ENCODE measurements at regions not wholly inside any gene's neighbourhood (a gene's known extent, or its start where the extent isn't known, plus 50 kb on each side); places are given as distances from the start of the nearest gene placed in this dataset.
"Not testable (repeated sequence)": the region's sequence is repeated elsewhere in the genome, so short reads cannot be mapped to it uniquely, and the experiment has no call there.

DNA sequence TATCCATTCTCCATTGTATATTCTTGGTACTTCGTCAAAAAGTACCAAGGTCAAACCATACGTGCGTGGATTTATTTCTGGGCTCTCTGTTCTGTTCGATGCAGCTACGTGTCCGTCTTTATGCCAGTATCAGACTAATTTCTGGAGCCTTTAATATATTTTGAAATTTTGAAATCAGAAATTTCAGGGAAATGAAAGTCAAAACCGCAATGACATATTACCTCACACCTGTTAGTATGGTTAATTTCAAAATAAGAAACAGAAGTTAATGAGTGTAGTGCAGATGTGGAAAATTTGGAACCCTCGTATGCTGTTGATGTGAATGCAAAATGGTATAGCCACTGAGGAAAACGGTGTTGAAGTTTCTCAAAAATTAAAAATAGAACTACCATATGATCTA, 156.1 kb upstream of the TRIB2 start:
- Histone ChIP-seq H3K4me1 (no peaks in the 10 kb centered on the region), H3K4me3 (no peak overlapping the region), H3K9me3 (no peaks in the 10 kb centered on the region), H3K36me3 (ENCODE audit: low read depth, missing control alignments) (no peaks in the 10 kb centered on the region), H3K27me3 (no peaks in the 10 kb centered on the region), H3K27ac (no peak overlapping the region)
- no peak for TF ChIP-seq POLR2A (IDR thresholded peaks at IDR 0.05)
- TF ChIP-seq, protein P1, sequence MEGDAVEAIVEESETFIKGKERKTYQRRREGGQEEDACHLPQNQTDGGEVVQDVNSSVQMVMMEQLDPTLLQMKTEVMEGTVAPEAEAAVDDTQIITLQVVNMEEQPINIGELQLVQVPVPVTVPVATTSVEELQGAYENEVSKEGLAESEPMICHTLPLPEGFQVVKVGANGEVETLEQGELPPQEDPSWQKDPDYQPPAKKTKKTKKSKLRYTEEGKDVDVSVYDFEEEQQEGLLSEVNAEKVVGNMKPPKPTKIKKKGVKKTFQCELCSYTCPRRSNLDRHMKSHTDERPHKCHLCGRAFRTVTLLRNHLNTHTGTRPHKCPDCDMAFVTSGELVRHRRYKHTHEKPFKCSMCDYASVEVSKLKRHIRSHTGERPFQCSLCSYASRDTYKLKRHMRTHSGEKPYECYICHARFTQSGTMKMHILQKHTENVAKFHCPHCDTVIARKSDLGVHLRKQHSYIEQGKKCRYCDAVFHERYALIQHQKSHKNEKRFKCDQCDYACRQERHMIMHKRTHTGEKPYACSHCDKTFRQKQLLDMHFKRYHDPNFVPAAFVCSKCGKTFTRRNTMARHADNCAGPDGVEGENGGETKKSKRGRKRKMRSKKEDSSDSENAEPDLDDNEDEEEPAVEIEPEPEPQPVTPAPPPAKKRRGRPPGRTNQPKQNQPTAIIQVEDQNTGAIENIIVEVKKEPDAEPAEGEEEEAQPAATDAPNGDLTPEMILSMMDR (IDR thresholded peaks at IDR 0.05) = no peak
- intact Hi-C loops (cut with DNase I; ENCODE audit: low total_unique reads) = no loop called here
- WGBS, 2 donors = 88 to 89% methylated on average over 9 of the region's 9 CpGs
- DNase-seq = no peak

DNA sequence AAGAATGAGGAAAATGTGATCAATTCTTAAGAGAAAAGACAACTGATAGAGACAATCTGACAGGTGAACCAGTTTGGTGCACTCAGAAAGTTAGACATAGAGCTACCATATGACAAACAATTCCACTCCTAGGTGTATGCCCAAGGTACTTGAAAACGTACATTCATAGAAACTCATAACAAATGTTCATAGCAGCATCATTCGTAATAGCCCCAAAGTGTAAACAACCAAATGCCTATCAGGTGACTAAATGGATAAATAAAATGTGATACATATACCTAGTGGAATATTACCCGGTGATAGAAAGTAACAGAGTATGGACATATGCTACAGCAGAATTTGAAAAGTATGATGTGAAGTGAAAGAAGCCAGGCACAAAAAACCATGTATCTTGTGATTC, 149.3 kb upstream of the TRIB2 start:
- H3K36me3 ChIP-seq (ENCODE audit: low read depth, missing control alignments) = no peaks in the 10 kb centered on the region
- no peaks in the 10 kb centered on the region for H3K4me1 ChIP-seq
- no peak overlapping the region for H3K4me3 ChIP-seq
- DNase-seq = no peak
- H3K27ac ChIP-seq = no peak overlapping the region
- no peaks in the 10 kb centered on the region for H3K9me3 ChIP-seq
- 93 to 95% methylated on average over 3 of the region's 3 CpGs for WGBS, 2 donors
- H3K27me3 ChIP-seq = no peaks in the 10 kb centered on the region
- TF ChIP-seq POLR2A (IDR thresholded peaks at IDR 0.05) = no peak
- TF ChIP-seq, protein P1 (IDR thresholded peaks at IDR 0.05) = no peak
- intact Hi-C loops (cut with DNase I; ENCODE audit: low total_unique reads) = no loop called here

DNA sequence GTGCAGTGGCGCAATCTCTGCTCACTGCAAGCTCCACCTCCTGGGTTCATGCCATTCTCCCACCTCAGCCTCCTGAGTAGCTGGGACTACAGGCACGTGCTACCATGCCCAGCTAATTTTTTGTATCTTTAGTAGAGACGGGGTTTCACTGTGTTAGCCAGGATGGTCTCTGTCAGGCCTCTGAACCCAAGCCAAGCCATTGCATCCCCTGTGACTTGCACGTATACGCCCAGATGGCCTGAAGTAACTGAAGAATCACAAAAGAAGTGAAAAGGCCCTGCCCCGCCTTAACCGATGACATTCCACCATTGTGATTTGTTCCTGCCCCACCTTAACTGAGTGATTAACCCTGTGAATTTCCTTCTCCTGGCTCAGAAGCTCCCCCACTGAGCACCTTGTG, 147.2 kb upstream of the TRIB2 start:
- H3K36me3 ChIP-seq (ENCODE audit: low read depth, missing control alignments); H3K27me3 ChIP-seq; DNase-seq; H3K4me3 ChIP-seq; intact Hi-C loops (cut with DNase I; ENCODE audit: low total_unique reads); H3K27ac ChIP-seq; H3K4me1 ChIP-seq; H3K9me3 ChIP-seq: not testable (repeated sequence)
- WGBS, 2 donors = 95% methylated on average over 7 of the region's 7 CpGs

DNA sequence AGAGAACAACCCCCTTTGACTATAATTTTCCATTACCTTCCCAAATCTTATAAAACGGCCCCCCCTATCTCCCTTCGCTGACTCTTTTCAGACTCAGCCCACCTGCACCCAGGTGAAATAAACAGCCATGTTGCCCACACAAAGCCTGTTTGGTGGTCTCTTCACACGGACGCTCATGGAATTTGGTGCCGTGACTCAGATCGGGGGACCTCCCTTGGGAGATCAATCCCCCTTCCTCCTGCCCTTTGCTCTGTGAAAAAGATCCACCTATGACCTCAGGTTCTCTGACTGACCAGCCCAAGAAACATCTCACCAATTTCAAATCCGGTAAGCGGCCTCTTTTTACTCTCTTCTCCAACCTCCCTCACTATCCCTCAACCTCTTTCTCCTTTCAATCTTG, 146.8 kb upstream of the TRIB2 start:
- H3K4me3 ChIP-seq; H3K4me1 ChIP-seq; H3K9me3 ChIP-seq; DNase-seq; H3K27me3 ChIP-seq; intact Hi-C loops (cut with DNase I; ENCODE audit: low total_unique reads); H3K36me3 ChIP-seq (ENCODE audit: low read depth, missing control alignments); H3K27ac ChIP-seq: not testable (repeated sequence)
- WGBS, 2 donors = 95 to 99% methylated on average over 6 to 8 of the region's 8 CpGs

DNA sequence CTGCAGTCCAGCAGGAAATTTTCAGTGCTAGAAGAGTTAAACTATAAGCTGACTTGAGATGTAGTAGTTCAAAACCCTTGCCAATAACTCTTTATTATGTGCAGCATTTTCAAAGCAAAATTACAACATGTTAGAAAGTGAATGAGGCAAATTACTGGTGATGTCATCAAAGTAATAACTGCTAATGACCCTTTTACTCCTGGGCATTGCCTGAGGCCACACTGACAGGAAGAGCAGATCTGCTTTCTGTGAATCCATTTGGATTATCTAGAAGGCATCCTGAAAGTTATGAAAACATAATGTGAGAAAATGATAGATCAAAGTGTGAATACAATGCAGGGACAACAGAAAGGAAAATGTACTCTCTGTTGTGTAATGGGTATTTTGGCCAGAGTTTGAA, 139.6 kb upstream of the TRIB2 start:
- Histone ChIP-seq H3K9me3 (no peaks in the 10 kb centered on the region), H3K27me3 (no peaks in the 10 kb centered on the region), H3K4me1 (no peaks in the 10 kb centered on the region), H3K36me3 (ENCODE audit: low read depth, missing control alignments) (no peaks in the 10 kb centered on the region), H3K4me3 (no peak overlapping the region), H3K27ac (no peak overlapping the region)
- DNase-seq = no peak
- intact Hi-C loops (cut with DNase I; ENCODE audit: low total_unique reads) = no loop called here
- no peak for TF ChIP-seq POLR2A (IDR thresholded peaks at IDR 0.05)
- TF ChIP-seq, protein P1 (IDR thresholded peaks at IDR 0.05) = no peak

DNA sequence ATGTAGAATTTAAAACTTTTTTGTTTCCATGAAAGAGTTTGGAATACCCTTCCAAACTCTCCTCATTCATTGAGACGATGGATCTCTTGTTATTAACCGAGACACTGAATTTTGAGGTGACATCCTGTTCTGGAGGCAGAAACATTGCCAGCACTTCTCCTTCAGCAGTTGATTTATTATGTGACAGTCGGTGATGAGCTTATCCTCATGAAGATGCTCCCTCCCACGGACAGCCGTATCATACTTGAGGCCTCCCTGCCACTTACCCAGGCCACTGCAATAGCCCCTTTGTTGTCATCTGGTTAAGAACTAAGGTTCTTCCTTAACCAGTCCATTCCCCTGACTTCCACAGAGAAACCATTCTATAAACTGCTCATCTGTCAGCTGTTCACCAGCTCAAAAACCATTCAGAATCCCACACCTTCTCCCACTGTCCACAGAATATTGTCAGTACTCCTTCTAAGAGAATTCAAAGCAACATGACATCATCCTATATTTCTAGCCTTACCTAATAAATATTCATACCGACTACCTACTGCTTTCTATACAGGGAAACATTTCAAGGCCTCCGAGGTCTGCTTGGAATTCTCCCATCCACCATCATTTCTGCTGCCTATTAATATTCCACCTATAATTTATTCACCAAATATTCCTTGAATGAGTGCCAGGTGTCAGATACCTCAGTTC, 139.0 kb upstream of the TRIB2 start:
- 65 to 69% methylated on average over 7 of the region's 7 CpGs for WGBS, 2 donors
- intact Hi-C loops (cut with DNase I; ENCODE audit: low total_unique reads) = no loop called here
- H3K4me3 ChIP-seq = no peak overlapping the region
- no peaks in the 10 kb centered on the region for H3K36me3 ChIP-seq (ENCODE audit: low read depth, missing control alignments)
- no peaks in the 10 kb centered on the region for H3K9me3 ChIP-seq
- TF ChIP-seq, protein P1 (IDR thresholded peaks at IDR 0.05) = no peak
- no peak for TF ChIP-seq POLR2A (IDR thresholded peaks at IDR 0.05)
- H3K4me1 ChIP-seq = no peaks in the 10 kb centered on the region
- no peaks in the 10 kb centered on the region for H3K27me3 ChIP-seq
- peak; percentile 37 for DNase-seq
- H3K27ac ChIP-seq = peak overlapping the region in 1 of 2 donors; percentile 8
